IMR-90 (cell line): ENCODE measurements at regions not wholly inside any gene's neighbourhood (a gene's known extent, or its start where the extent isn't known, plus 50 kb on each side); places are given as distances from the start of the nearest gene placed in this dataset.

ENCODE experiments used
- ATAC-seq: fragments of 200-7000 bp; cut with Tn5 transposase; 2 replicates; pipeline ENCODE4 v1.9.1; 2020; ENCODE audit warnings: low read depth, mild to moderate bottlenecking, moderate library complexity
- BruUV-seq: library from RNA; stranded (reverse); fragments of 400-500 nt; replicated peaks from 2 replicates; lab custom pipeline; 2021; lab: Mats Ljungman, UMichigan
- CTCF ChIA-PET: fragments of 300-600 bp; formaldehyde crosslinking; extraction: SDS; loops from one replicate; lab custom pipeline; 2021; ENCODE audit warnings: antibody characterized with exemption; lab: Yijun Ruan, JAX
- POLR2A ChIA-PET: fragments of 300-600 bp; sonication (Branson Sonifier 250); formaldehyde crosslinking; loops from one replicate; lab custom pipeline; 2022; ENCODE audit warnings: antibody characterized with exemption; ENCODE audit not compliant: unreplicated experiment; lab: Charles Lee
- DNase-seq: peaks from one replicate; pipeline ENCODE4 v3.0.0; 2013
- H2AFZ ChIP-seq: replicated peaks from 2 replicates; pipeline ENCODE3; 2013; ENCODE audit warnings: low read length, mild to moderate bottlenecking; ENCODE audit not compliant: poor library complexity
- H2AK5ac ChIP-seq: 2 replicates; pipeline ENCODE4 v1.6.1; 2013; ENCODE audit warnings: low read depth, low read length, inconsistent platforms
- H2AK9ac ChIP-seq: replicated peaks from 2 replicates; pipeline ENCODE3; 2013; ENCODE audit warnings: mild to moderate bottlenecking, low read depth, low read length, moderate library complexity; ENCODE audit not compliant: poor library complexity
- H2BK120ac ChIP-seq: 2 replicates; pipeline ENCODE4 v1.6.1; 2013; ENCODE audit warnings: low read depth, low read length, inconsistent platforms
- H2BK15ac ChIP-seq: 3 replicates; pipeline ENCODE4 v1.6.1; 2013; ENCODE audit warnings: low read depth, low read length, inconsistent platforms
- H2BK20ac ChIP-seq: 2 replicates; pipeline ENCODE4 v1.6.1; 2013; ENCODE audit warnings: low read depth, mild to moderate bottlenecking, inconsistent platforms, low read length, moderate library complexity
- H2BK5ac ChIP-seq: 2 replicates; pipeline ENCODE4 v1.6.1; 2013; ENCODE audit warnings: mild to moderate bottlenecking, low read depth, low read length, inconsistent platforms; ENCODE audit not compliant: poor library complexity, severe bottlenecking
- H3K14ac ChIP-seq: replicated peaks from 2 replicates; pipeline ENCODE4 v1.6.1; 2013; ENCODE audit warnings: low read depth, low read length, inconsistent platforms
- H3K18ac ChIP-seq: 2 replicates; pipeline ENCODE4 v1.6.1; 2013; ENCODE audit warnings: low read depth, low read length, control low read depth
- H3K23ac ChIP-seq: 2 replicates; pipeline ENCODE4 v1.6.1; 2013; ENCODE audit warnings: low read depth, low read length, inconsistent platforms
- H3K27ac ChIP-seq: 2 replicates; pipeline ENCODE4 v1.5.1; 2013; ENCODE audit warnings: mild to moderate bottlenecking, control low read depth, low read length; ENCODE audit not compliant: insufficient read depth
- H3K27me3 ChIP-seq: 2 replicates; pipeline ENCODE4 v1.6.1; 2013; ENCODE audit warnings: low read length; ENCODE audit not compliant: control insufficient read depth, insufficient read depth
- H3K36me3 ChIP-seq: 2 replicates; pipeline ENCODE4 v1.6.1; 2013; ENCODE audit warnings: low read length, mixed read lengths; ENCODE audit not compliant: control insufficient read depth, insufficient read depth
- H3K4ac ChIP-seq: 2 replicates; pipeline ENCODE4 v1.6.1; 2013; ENCODE audit warnings: low read depth, low read length, inconsistent platforms
- H3K4me1 ChIP-seq: 2 replicates; pipeline ENCODE4 v1.6.1; 2013; ENCODE audit warnings: low read length, mixed read lengths; ENCODE audit not compliant: control insufficient read depth, insufficient read depth
- H3K4me2 ChIP-seq: 2 replicates; pipeline ENCODE4 v1.6.1; 2013; ENCODE audit warnings: low read depth, mild to moderate bottlenecking, control low read depth, low read length, moderate library complexity
- H3K4me3 ChIP-seq: 2 replicates; pipeline ENCODE4 v1.5.1; 2013; ENCODE audit warnings: low read depth, mild to moderate bottlenecking, control low read depth, low read length, moderate library complexity; ENCODE audit not compliant: insufficient read depth
- H3K56ac ChIP-seq: 2 replicates; pipeline ENCODE4 v1.6.1; 2013; ENCODE audit warnings: low read length, inconsistent platforms; ENCODE audit not compliant: insufficient read depth; ENCODE audit errors: extremely low read depth
- H3K79me1 ChIP-seq, 2 experiments: 2 replicates each; pipeline ENCODE4 v1.6.1; 2013; ENCODE audit warnings: low read length in 2 of 2, inconsistent platforms in 1 of 2, low read depth in 1 of 2
- H3K9ac ChIP-seq: 2 replicates; pipeline ENCODE4 v1.6.1; 2013; ENCODE audit warnings: low read depth, low read length, control low read depth
- H3K9me1 ChIP-seq: 2 replicates; pipeline ENCODE4 v1.6.1; 2013; ENCODE audit warnings: low read length, inconsistent platforms; ENCODE audit not compliant: insufficient read depth
- H3K9me3 ChIP-seq: 2 replicates; pipeline ENCODE4 v1.6.1; 2013; ENCODE audit warnings: low read length; ENCODE audit not compliant: control insufficient read depth, insufficient read depth
- H4K20me1 ChIP-seq: 2 replicates; pipeline ENCODE4 v1.6.1; 2013; ENCODE audit warnings: low read length, inconsistent platforms; ENCODE audit not compliant: insufficient read depth
- H4K5ac ChIP-seq: 2 replicates; pipeline ENCODE4 v1.6.1; 2013; ENCODE audit warnings: mild to moderate bottlenecking, low read depth, low read length, control low read depth
- H4K8ac ChIP-seq, 2 experiments: 2 replicates each; pipeline ENCODE4 v1.6.1; 2013; ENCODE audit warnings: low read depth in 2 of 2, low read length in 2 of 2, control low read depth in 1 of 2, inconsistent platforms in 1 of 2
- H4K91ac ChIP-seq: 2 replicates; pipeline ENCODE4 v1.6.1; 2013; ENCODE audit warnings: low read depth, low read length, inconsistent platforms; ENCODE audit not compliant: insufficient read depth
- BHLHE40 ChIP-seq: fragments of 150-350 bp; IDR thresholded peaks from 2 replicates; pipeline ENCODE4 v1.6.1; 2016; ENCODE audit warnings: mild to moderate bottlenecking, low read depth, low read length
- CHD1 ChIP-seq: IDR thresholded peaks from 2 replicates; pipeline ENCODE4 v1.6.1; 2012; ENCODE audit warnings: low read depth, low read length, improper control_type of control experiment
- ELK1 ChIP-seq: fragments of 150-350 bp; IDR thresholded peaks from 2 replicates; pipeline ENCODE4 v1.6.1; 2016; ENCODE audit warnings: low read depth, mild to moderate bottlenecking, low read length, moderate library complexity, borderline replicate concordance
- FOS ChIP-seq: fragments of 150-350 bp; IDR thresholded peaks from 2 replicates; pipeline ENCODE4 v1.6.1; 2016; ENCODE audit warnings: low read depth, low read length
- MAZ ChIP-seq: IDR thresholded peaks from 2 replicates; pipeline ENCODE4 v1.6.1; 2012; ENCODE audit warnings: low read depth, mild to moderate bottlenecking, low read length, improper control_type of control experiment, moderate library complexity, borderline replicate concordance
- MXI1 ChIP-seq: IDR thresholded peaks from 2 replicates; pipeline ENCODE4 v1.6.1; 2012; ENCODE audit warnings: low read depth, mild to moderate bottlenecking, low read length, moderate library complexity, borderline replicate concordance
- NFE2L2 ChIP-seq: fragments of 150-350 bp; IDR thresholded peaks from 2 replicates; pipeline ENCODE4 v1.6.1; 2016; ENCODE audit warnings: low read depth, mild to moderate bottlenecking, low read length
- POLR2A ChIP-seq: IDR thresholded peaks from 2 replicates; pipeline ENCODE4 v1.6.1; 2012; ENCODE audit warnings: mild to moderate bottlenecking, low read depth, low read length
- RAD21 ChIP-seq: IDR thresholded peaks from 2 replicates; pipeline ENCODE4 v1.6.1; 2012; ENCODE audit warnings: low read length, improper control_type of control experiment
- RCOR1 ChIP-seq: IDR thresholded peaks from 2 replicates; pipeline ENCODE4 v1.6.1; 2012; ENCODE audit warnings: mild to moderate bottlenecking, low read length, improper control_type of control experiment; ENCODE audit not compliant: insufficient replicate concordance
- SMC3 ChIP-seq: fragments of 150-350 bp; IDR thresholded peaks from 2 replicates; pipeline ENCODE4 v1.6.1; 2016; ENCODE audit warnings: low read depth, mild to moderate bottlenecking, antibody characterized with exemption, low read length, moderate library complexity
- USF2 ChIP-seq: fragments of 150-350 bp; IDR thresholded peaks from 2 replicates; pipeline ENCODE4 v1.6.1; 2017; ENCODE audit warnings: mild to moderate bottlenecking, antibody characterized with exemption, low read length, low read depth
- WGBS, 2 experiments: methylation state at CpG; one replicate each; pipeline versions ENCODE4 v1.1.5 to v1.1.7; 2013; ENCODE audit warnings: missing lambda C conversion rate in 2 of 2; ENCODE audit not compliant: insufficient read length in 1 of 2; ENCODE audit errors: extremely low coverage in 2 of 2; 5-methylcytosine and 5-hydroxymethylcytosine counted together
- dilution Hi-C: fragments of 300-500 bp; cut with HindIII; formaldehyde crosslinking; loops from one replicate; pipeline ENCODE4 v1.14.3; 2018; ENCODE audit warnings: low sequenced_read_pairs; ENCODE audit not compliant: unreplicated experiment
- in situ Hi-C: fragments of 300-500 bp; cut with MboI; formaldehyde crosslinking; loops from 3 replicates; pipeline ENCODE4 v1.14.3; 2019; ENCODE audit warnings: low sequenced_read_pairs, inconsistent platforms, mixed read lengths
- intact Hi-C: fragments of 100-400 bp; cut with micrococcal nuclease; formaldehyde crosslinking; loops from 2 replicates; pipeline ENCODE4 v1.10.0; 2022

GRCh38 chr2:58545300-58546280, 304.5 kb upstream of the FANCL start:
- H3K23ac ChIP-seq = no peak overlapping the region
- no peak overlapping the region for H3K4ac ChIP-seq
- no peak overlapping the region for H2AFZ ChIP-seq
- no peaks in the 10 kb centered on the region for H3K9me3 ChIP-seq
- no peak for TF ChIP-seq RAD21
- TF ChIP-seq MAZ = no peak
- TF ChIP-seq FOS = no peak
- TF ChIP-seq CHD1 = no peak
- TF ChIP-seq BHLHE40 = no peak
- no peak for TF ChIP-seq POLR2A
- no peak for TF ChIP-seq SMC3
- no peak for TF ChIP-seq MXI1
- no peak for TF ChIP-seq NFE2L2
- no peak for TF ChIP-seq ELK1
- TF ChIP-seq USF2 = no peak
- TF ChIP-seq RCOR1 = no peak
- BruUV-seq = no TSS peak
- H4K5ac ChIP-seq = no peak overlapping the region
- H4K91ac ChIP-seq = no peak overlapping the region
- no peak overlapping the region for H2BK15ac ChIP-seq
- no peak overlapping the region for H4K8ac ChIP-seq
- 33% methylated on average over 1 of the region's 3 CpGs; no CpG with 5 or more reads in 1 of the 2 experiments for whole genome bisulfite sequencing, 2 experiments
- ChIA-PET CTCF (no interaction called here), POLR2A (no interaction called here)
- no peaks in the 10 kb centered on the region for H3K4me1 ChIP-seq
- H3K79me1 ChIP-seq = no peaks in the 10 kb centered on the region
- no peak overlapping the region for H2AK5ac ChIP-seq
- ATAC-seq = no peak
- no peak overlapping the region for H3K4me2 ChIP-seq
- no peak overlapping the region for H3K9ac ChIP-seq
- no peak overlapping the region for H2AK9ac ChIP-seq
- no peak overlapping the region for H2BK120ac ChIP-seq
- no peaks in the 10 kb centered on the region for H3K27me3 ChIP-seq
- H3K4me3 ChIP-seq = no peak overlapping the region
- no peaks in the 10 kb centered on the region for H3K9me1 ChIP-seq
- no peaks in the 10 kb centered on the region for H3K36me3 ChIP-seq
- intact Hi-C loops (no loop called here), in situ Hi-C loops (no loop called here), dilution Hi-C loops (no loop called here)
- H2BK5ac ChIP-seq = no peak overlapping the region
- no peak for DNase-seq
- no peak overlapping the region for H3K27ac ChIP-seq
- no peak overlapping the region for H3K14ac ChIP-seq
- no peak overlapping the region for H3K56ac ChIP-seq
- H3K18ac ChIP-seq = no peak overlapping the region
- H4K20me1 ChIP-seq = no peaks in the 10 kb centered on the region
- no peak overlapping the region for H2BK20ac ChIP-seq
